GM21360 (cell line): ENCODE measurements at regions not wholly inside any gene's neighbourhood (a gene's known extent, or its start where the extent isn't known, plus 50 kb on each side); places are given as distances from the start of the nearest gene placed in this dataset.
"Not testable (repeated sequence)": the region's sequence is repeated elsewhere in the genome, so short reads cannot be mapped to it uniquely, and the experiment has no call there.

Experiments
- ATAC-seq: cut with Tn5 transposase; IDR thresholded peaks from one replicate; pipeline ENCODE4 v1.9.1; 2021; ENCODE audit warnings: mild to moderate bottlenecking, moderate library complexity; ENCODE audit not compliant: unreplicated experiment

DNA sequence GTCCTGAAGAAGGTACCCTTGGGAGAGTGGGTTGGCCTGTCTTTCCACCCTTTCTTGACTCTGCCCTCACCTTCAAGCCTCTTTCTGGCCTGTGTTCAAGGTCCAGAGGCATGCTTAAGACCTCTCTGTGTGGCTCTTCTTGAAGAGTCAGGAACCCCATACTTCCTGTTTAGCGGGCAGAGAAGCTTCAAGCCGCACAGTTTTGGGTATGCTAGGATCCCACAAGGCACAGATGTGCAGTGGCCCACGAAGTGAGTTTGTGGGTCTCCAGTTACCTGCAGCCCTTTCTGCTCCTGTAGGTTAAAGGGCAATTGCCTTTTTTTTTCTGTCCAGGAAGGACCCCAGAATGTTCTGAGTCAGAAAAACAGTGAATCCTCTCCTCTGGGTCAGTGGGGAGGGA is 87.4 kb upstream of the FCGR1A start:
- ATAC-seq, result not testable (repeated sequence)

DNA sequence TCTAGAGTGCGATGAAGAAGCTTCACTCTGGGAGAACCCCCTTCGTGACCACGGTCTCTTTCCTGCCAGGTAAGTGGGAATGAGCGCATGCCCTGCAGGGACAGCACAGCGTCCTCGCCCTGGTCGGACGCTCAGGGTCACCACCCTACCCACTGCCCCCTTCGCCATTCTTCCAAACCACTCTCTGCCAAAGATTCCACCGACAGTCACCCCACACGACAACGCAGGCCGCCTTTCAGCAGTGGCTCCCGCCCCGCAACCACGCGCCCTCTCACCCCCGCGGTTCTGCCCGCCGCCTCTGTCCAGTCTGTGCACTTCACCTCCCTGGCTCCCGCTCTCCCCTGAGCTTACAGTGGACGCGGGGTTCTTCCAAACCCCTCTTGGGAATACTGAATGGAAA is 82.3 kb upstream of the FCGR1A start:
- ATAC-seq, result not testable (repeated sequence)

DNA sequence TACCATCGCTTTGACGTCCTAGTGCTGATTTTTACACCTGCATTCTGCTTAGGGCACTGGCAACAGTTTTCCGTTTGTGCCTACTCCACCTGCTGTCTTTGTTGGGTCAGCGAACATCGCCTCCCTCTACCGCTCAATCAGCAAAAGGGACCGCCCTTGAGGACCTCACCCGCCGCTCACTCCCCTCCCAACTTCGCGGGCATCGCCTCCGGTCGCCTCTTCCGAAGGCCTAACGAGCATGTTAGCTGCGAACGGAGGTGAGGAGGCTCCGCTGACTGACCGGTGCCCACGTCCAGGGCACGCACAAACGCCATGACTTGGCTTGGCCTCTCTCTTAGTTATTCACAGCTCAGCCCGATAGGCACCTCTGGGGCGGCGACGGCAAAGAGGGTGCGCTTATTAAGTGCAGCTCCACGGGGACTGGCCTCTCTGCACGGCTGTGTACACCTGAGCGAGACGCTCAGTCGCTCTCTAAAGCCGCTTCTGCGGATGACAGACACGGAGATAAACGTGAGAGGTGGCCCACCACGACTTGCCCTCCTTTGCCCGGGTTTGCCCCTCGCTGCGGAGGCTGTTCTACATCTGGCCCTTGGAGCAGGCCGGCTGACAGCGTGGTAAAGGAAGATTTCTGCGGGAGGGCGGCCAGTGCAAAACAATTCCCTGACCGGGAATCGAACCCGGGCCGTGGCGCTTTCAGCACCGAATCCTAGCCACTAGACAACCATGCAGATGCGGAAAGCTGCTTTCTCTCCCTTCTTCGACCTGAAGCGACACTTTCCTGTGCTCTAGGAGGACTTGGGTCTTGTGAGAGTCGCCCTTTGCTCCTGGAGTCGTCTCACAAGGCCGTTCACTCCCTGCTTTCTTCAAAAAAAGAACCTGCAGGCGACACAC is 81.6 kb upstream of the FCGR1A start:
- not testable (repeated sequence) for ATAC-seq

DNA sequence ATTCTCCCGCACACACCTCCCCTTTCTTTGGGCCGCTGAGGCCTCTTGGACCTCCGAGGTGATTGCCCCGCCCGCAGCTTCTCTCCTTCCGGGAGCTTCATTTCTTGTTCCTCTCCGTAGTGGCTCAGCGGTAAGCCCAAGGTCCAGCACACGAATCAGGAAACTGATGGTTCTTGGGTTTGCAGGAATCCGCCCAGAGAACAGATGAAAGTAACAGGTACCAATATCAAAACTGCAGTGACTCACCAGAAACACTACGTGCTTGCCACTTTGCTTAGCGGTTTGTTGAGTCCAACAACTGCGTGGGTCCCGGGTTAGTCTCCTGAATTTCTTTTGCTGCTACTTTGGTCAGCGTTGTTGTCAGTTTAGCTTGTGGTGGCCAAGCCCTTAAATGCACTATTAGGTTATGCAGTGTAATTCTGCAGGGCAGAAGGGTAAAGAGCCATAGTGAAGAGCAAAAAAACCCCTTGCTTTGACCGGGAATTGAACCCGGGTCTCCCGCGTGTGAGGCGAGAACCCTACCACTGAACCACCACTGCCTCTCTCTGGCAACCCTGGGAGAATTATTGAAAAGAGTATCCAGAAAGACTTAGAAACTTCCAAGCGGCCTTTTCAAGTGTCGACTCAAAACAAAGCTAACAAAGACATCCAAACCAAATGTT is 74.2 kb upstream of the FCGR1A start:
- ATAC-seq, result peak; percentile 91

DNA sequence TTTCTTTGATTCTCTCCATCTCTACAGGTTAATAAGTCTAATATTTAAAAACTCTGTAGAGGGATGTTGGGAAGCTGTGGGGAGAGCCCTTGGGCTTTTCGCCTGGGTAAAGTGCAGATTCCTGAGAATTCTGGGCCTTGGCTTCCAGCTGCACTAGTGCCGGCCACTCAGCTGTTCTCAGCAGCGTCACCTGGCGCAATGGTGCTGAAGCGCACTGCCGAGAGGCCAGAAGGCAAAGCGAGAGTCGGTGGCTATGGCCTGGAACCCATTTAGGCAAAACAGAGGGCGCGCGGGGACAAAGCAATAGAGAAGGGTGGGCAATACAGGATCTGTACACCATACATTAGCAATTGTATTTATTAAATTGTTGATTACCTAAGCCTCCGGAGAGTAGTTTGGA is 70.8 kb upstream of the FCGR1A start:
- ATAC-seq, result not testable (repeated sequence)

DNA sequence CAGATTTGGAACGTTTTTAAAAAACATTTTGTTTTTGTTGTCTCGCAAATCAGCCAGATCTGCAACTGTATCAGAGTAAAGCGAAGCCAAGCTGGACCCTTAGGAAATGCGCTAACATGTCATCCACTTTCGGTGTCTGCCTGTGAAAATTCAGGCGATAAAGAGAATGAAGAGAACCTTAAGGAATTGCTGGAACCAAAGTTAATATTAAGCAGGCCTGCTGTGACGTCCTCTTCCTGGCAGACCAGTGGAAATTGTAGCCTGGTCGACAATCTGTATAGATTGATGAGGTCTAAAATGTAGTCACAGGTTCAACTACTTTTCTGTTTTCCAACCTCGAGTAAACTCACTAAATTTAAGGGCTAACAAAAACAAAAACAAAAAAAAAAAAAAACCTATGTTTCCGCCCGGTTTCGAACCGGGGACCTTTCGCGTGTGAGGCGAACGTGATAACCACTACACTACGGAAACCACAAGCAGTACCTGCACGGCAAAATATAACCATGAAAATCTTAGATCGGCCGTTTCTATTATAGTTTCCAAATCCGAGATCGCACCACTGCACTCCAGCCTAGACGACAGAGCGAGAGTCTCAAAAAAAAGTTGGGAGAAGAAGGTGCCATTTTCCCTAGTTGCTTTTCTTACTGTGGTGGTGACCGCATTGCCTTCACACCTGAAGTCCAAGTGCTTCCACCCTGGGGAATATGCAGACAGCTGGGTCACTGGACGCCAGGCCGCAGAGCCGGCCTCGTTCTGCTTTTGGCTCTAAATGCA is 70.2 kb upstream of the FCGR1A start:
- not testable (repeated sequence) for ATAC-seq

DNA sequence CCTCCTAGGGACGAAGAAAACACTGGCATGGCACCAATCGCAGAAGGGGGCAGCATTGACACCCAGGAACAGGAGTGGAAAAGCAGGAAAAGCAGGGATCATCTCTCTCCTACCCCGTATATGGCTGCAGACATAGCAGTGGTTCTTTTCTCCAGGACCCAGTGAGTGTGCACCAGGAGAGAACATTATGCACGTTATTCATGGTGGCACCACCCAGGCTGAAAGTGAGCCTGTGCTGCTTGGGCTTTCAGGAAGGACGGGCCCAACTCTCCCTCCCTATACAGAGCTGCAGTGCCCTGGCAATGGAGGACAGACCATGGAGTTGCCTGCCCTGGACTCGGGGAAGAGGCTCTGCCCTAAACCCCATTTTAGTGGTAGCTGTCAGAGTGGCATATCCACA is 69.0 kb upstream of the FCGR1A start:
- ATAC-seq, result not testable (repeated sequence)

DNA sequence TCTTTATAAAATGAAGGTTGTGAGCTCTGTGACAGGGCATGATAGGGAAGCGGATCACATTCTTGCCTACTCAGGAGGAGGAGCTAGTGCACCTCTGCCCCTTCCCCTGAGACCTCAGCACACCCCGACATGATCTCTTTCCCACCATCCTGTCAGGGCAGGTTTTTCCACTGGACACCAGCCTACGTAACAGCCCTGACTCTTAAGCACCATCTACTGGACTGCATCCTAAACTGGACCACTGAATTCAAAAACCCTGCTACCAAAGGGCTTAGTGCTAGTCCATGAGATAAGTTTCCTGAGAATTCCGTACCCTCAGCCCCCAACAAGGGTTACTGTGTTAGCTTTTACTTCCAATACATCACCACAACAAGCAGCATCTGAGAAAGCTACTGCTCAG is 68.5 kb upstream of the FCGR1A start:
- ATAC-seq, result not testable (repeated sequence)

DNA sequence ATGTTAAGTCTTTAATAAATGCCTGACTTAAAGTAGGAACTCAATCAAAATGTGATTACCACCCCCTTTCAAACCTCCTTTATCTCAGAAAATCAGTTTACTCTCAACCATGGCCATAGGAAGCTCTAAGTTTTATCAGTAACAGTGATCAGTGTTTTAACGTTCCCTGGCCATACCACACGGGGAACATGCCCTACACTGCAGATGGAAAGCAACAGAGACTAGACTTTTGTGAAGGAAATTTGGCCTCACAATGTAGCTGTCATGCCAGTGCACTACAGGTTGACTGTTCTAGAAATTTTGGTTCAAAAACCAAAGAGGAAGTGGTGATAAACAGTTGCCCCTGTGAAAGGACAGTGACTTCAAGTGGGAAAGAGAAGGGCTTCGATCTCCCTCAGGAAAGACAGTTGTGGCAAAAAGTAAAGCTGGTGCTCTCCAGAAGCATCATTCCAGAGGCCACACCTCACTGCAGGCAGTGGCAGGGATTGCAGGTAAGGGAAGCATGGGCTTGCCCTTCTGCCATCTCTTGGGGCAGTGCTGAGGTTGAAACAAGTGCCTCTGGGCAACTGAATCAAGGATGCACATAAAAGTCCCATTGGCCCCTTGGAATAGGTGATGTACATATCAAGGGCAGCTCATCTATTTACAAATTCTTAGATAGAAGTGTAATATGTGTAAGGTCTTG is 57.7 kb upstream of the FCGR1A start:
- not testable (repeated sequence) for ATAC-seq

DNA sequence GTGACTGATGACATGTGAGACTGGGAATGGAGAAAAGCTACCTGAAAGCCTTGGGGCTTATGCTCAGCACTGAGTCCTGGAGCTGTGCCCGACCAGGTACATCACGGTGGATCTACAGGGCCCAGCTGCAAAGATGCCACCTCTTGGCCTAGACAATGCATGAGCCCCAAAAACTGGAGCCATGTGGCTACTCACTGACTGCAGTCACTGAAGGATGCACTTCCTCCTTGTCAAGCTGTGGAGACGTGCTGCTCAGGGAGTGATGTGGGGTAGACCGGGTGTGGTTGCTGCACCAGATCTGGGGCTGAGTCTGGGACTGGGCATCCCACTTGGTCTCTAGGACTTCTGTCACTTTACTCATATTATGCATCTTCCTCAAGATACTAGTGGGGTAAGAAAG is 55.8 kb upstream of the FCGR1A start:
- not testable (repeated sequence) for ATAC-seq

DNA sequence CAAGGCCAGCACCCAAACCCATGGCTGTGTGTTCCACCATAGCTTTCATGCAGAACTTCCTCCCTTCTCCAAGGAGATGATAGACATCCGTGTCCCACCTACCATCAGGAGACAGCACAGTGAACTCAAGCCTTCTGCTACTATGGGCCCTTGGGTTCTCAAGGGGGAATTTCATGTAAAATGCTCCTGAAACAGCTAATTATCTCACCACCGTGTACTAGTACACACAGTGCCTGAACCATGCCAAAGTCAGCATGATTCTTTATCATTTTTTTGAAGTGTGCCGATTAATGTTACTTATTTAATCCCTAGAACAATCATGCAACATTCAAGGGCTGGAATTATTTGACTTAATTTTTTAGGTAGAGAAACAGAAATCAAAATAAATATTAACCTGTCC is 53.9 kb upstream of the FCGR1A start:
- not testable (repeated sequence) for ATAC-seq
